Suppressor macrophage treated with lipopolysaccharide for 4 hours (primary cell): ENCODE measurements at regions not wholly inside any gene's neighbourhood (a gene's known extent, or its start where the extent isn't known, plus 50 kb on each side); places are given as distances from the start of the nearest gene placed in this dataset.
"Not testable (repeated sequence)": the region's sequence is repeated elsewhere in the genome, so short reads cannot be mapped to it uniquely, and the experiment has no call there.

Experiments used
- DNase-seq: peaks from one replicate; pipeline ENCODE4 v3.0.0-alpha.2; 2020

DNA sequence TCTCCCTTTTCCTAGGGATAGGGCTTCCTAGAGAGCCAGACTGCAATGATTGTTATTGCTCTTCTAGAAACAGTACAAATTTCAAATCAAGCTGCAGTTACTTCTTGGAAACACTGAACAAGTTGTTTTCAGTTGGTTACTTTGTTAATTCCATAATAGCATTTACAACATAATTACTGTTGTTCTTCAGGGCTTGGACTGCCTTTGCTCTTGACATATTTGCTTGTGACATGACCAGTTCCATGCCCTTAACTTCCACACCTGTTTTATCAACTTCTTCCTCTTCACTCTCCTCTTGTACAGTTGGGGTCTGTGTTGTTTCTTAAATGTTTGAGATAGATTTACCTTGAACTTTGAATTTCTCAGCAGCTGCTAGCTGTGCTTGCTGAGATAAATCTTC, 104.4 kb downstream of the SEC23IP start:
- DNase-seq: no peak

- DNase-seq: no peak
Measured at GRCh38 chr10:119997429-119997828, 104.9 kb downstream of the SEC23IP start.

DNA sequence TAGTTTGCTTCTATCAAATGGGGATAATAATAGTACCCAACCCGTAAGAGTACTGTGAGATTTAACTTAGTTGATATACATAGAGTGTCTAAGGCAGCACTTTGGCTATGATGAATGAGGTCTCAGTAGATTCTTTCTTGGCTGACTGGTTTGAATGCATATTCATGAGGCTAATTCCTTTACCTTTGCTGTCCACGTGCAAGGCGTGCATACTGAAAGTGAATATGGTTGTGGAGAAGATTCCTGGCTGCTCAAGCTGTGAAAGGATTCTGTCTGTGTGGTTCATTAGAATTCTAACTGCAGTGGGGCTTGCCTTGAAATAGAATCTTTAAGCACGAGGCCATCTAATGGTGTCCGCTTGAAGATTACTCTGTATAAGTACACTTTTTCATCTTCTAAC, 110.3 kb downstream of the SEC23IP start:
- DNase-seq: no peak

DNA sequence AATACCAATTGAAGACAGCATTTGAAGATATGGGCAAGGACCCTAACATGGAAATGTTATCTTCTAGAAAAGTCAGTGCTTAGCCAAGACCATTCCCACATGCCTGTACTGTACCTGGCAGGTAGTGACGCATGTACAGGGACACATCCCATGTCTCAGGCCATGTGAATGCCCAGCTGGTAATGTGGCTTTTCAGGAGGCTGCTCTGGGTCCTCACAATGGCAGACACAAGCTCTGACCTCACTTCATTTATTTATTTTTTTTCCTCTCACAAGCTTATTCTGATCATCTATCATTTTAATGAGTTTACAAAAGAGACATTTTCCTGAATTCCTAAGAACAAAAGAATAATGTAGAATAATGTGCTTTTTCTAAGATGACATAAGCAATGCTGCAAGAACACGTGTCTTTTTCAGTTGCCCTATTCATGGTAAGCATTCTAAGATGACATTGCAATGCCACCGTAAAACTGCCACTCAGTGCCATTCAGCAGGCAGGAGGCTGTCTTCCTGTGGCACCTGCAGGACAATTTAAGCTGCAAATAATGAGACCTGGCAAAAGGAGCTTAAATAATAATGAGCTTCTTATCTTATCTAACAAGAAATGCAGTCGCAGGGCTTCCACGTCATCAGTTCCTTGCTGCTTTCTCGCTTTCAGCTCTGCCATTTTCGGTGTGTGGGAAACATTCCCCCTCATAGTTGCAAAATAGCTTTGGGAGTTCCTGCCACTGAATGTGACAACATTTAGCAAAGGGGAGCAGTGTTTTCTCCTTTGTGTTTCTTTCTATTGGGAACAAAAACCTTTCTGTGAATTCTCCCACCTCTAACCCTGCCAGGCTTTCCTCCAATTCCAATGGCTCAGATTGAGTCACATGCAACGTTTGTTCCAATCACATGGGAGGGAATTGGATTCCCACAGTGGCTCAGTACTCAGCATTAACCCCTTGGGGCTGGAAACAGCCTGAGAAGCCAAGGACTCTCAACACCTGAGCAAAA, 113.0 kb downstream of the SEC23IP start:
- no peak for DNase-seq

DNA sequence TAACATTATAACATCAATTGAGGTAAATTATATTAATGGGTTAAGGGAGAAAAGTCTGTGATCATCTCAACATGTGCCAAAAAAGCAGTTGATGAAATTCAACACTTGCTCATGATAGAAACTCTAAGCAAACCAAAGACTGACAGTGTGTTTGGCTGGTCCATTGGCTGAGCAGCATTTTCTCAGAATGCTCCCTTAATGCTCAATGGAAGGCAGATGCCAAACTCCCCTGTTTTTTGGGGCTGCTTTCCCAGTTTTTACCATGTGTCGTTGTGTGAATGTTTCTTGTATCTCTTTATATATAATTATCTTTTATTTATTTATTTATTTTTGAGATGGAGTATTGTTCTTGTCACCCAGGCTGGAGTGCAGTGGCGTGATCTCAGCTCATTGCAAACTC, 114.7 kb downstream of the SEC23IP start:
- no peak for DNase-seq

DNA sequence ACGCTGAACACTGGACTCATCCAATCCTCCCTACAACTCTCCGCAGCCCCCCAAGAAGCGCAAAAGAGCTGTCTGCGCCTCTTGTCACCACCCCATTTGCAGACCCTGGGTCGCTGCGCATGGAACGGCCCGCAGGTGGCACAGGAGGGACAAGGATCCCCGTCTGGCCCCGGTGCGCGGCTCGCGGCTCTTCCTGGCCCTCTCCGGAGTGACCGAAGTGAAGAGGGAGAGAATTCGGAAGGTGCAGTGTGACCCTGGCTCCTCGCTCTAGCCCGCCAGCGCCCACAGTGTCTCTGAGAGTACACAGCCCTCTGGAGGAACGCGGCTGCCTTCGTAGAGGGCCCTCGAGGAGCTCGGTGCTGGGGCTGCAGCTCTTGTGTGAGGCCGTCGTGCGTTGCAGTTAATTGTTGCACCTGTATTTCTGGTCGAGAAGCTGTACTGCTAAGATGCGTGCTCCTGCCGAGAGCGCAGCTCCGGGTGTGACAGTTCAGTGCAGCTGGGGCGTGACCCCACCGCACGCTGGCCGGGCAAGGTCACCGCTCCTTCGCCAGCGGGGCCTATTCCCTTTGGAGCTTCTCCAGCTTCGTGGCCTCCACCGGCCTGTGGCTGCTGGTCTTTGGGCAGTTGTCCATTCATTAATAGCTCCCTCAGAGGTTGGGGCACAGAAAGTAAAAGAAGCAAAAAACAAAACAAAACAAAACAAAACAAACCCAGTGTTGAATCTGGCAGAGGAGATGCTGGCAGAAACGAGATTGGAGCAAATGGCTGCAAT, 119.0 kb downstream of the SEC23IP start:
- DNase-seq: no peak

DNA sequence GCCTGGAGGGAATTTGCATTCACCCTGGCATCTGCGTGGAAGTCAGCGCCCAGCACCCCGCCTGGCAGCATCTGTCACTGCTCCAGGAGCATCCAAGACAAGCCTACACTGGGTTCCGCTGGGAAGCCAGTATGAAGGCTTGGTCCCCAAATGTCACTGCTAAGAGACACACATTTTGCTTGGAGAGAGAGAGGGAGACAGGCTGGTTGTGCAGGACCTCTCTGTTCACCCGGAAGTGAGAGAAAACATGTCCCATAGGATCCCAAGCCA, 119.5 kb downstream of the SEC23IP start:
- no peak for DNase-seq

GRCh38 chr10:120012566-120012965, 120.0 kb downstream of the SEC23IP start:
- no peak for DNase-seq

DNA sequence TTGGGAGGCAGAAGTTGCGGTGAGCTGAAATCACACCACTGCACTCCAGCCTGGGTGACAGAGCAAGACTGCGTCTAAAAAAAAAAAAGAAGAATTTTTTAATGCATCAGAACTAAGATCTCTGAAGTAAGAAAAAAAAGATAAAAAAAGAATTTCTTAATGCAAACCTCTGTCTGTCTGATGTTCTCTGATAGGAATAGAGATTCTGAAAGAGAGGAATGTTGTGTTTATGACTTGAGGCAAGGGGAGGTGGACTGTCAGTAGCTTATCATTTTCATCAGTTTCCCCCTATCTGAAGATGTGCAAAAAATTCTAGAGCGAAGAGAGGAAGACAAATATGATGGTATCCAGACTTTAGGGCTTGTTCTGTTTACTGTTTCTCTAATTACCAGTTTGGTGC, 121.5 kb downstream of the SEC23IP start:
- no peak for DNase-seq

GRCh38 chr10:120015064-120015463, 122.5 kb downstream of the SEC23IP start:
- DNase-seq: no peak

DNA sequence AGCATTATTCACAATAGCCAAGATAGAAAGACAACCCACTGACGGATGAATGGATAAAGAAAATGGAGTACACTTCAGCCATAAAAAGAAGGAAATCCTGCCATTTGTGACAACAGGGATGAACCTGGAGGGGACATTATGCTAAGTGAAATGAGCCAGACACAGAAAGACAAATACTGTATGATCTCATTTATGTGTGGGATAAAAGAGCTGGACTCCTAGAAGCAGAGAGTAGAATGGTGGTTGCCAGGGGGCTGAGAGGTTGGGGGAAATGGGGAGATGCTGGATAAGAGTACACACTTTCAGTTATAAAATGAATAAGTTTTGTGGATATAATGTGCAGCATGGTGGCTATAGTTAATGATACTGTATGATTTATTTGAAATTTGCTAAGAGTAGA, 124.4 kb downstream of the SEC23IP start:
- no peak for DNase-seq

DNA sequence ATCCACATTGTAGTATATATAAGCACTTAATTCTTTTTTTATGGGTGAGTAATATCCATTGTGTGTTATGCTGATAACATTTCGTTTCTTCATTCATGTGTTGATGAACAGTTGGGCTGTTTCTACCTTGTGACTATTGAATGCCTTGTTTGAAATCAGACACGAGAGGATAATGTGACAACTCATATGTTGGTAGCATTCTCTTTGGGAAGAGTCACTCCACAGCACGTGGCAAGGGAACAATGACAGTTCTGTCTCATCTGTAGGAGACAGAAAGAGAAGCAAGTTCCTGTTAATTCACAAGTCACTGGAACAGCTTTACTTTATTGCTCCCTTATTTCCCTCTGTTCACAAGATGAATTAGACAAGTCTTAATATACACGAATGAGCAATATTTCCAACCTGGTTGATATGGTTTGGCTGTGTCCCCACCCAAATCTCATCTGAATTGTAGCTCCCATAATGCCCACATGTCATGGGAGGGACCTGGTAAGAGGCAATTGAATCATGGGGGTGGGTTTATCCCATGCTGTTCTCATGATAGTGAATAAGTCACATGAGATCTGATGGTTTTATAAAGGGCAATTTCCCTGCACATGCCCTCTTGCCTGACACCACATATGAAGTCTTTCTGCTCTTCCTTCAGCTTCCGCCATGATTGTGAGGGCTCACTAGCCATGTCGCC, 125.3 kb downstream of the SEC23IP start:
- no peak for DNase-seq

GRCh38 chr10:120018695-120019094, 126.2 kb downstream of the SEC23IP start:
- no peak for DNase-seq

- no peak for DNase-seq
Measured at GRCh38 chr10:120019568-120019967, 127.0 kb downstream of the SEC23IP start.

DNA sequence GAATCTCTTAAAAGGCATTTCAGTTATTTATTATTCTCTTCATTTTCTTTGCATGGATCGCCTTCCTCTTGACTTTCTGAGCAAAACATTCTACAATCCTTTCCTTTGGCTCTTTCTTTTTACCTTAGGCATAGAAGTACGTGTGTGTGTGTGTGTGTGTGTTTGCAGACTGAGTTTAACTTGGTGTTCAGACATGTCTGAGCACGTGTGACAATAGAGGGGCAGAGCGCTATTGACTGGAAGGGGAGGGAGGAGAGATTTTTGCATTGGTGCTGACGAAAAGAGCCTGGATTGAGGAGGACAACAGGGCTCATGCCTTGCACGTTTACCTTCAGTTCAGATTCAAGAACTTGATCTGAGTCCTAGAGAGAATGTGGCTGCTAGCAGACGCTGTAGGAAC, 129.8 kb downstream of the SEC23IP start:
- DNase-seq: no peak

DNA sequence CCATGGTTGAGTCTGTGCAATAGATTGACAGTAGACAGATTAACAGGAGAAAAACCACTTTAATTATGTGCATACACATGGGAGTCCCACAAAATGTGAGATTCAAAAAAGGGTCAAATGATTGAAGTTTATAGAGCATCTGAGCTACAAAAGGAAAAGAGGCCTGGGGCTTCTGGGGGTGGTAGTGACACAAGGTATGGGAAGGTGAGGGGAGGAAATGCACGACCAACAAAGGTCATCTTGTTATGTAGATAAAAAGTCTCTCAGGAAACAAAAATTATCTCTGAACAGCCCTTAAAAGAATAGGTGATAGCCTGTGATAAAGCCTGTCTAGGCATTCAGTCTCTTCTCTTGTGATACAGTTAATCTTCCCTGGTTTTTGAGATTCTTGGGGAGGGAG, 141.7 kb downstream of the SEC23IP start:
- no peak for DNase-seq

DNA sequence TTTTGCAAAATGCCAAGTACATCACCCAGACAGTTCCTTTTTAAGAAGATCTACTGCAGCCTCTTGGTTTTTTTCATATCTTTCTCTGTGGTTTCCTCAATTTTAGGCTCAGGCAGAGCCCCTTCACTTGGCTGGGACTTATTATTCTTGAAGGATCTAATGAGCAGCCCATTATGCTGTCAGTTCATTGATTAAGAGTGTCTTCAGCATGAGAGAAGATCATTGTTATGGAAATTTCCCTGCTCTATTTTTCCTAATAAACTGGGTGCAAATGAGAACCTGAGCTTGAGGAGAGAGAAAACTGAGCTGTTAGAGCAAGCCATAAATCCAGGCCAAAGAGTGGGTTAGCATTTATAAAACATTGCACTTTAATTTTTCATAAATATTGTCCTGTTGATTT, 146.5 kb downstream of the SEC23IP start:
- DNase-seq: no peak

DNA sequence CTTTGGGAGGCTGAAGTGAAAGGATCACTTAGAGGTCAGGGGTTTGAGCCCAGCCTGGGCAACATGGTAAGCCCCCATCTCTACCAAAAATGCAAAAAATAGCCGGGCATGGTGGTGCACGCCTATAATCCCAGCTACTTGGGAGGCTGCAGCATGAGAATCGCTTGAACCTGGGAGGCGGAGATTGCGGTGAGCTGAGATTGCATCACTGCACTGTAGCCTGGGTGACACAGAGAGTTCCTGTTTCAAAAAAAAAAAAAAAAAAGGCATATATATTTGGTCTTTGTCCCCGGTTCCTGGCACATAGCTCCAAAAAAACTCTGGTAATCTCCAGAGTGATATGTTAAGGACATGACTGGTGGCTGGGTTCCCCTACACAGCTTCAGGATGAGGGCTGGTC, 147.3 kb downstream of the SEC23IP start:
- DNase-seq: no peak

- DNase-seq: no peak
Measured at GRCh38 chr10:120041807-120042559, 149.5 kb downstream of the SEC23IP start.

GRCh38 chr10:120042705-120043104, 150.2 kb downstream of the SEC23IP start:
- no peak for DNase-seq

GRCh38 chr10:120047373-120047772, 154.8 kb downstream of the SEC23IP start:
- not testable (repeated sequence) for DNase-seq

DNA sequence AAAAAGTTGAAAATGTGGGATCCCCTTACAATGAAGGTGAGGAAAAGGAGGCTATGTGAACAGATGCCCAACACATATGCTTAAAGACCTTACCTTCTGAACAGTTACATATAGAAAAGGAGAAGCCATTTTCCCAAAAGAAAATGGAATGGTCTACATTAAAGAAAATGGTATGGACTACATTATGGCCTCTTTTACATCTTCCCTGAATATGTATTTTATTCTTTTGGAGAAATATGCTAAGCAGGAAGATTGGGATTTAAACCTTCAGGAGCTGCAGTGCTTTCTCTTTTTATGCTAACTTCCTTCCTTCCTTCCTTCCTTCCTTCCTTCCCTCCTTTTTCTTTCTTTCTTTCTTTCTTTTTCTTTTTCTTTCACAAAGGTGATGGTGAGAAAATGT, 155.4 kb downstream of the SEC23IP start:
- no peak for DNase-seq

- DNase-seq: no peak
Measured at GRCh38 chr10:120048391-120048790, 155.9 kb downstream of the SEC23IP start.
